Spleen (tissue), 7 donors: ENCODE measurements at regions not wholly inside any gene's neighbourhood (a gene's known extent, or its start where the extent isn't known, plus 50 kb on each side); places are given as distances from the start of the nearest gene placed in this dataset.

ENCODE experiments used
- POLR2A ChIP-seq, 3 donors: fragments of 450-650 bp; IDR thresholded peaks; one replicate each; pipeline ENCODE4 v1.5.1; 2017; ENCODE audit warnings: antibody characterized with exemption in 3 of 3, mild to moderate bottlenecking in 1 of 3
- TF ChIP-seq, protein P1 (sequence below), 11 experiments: fragments of 200-600 bp in 7 of 11; fragments of 450-650 bp in 4 of 11; sonication (generic) in 4 of 11; IDR thresholded peaks in 8 of 11; conservative IDR thresholded peaks in 3 of 11; 1 replicate in 7 of 11; 2 replicates in 4 of 11; pipeline versions ENCODE4 v1.4.0 to v1.8.0; 2016 to 2021; ENCODE audit warnings: antibody characterized with exemption in 11 of 11, inconsistent platforms in 4 of 11, mild to moderate bottlenecking in 1 of 11
- donor health status: DM: no; HTN: no; CAD: no; lungs with moderate emphysema.
- donor health status: DM: no; HTN: no; CAD: no.
- donor health status: DM: no; HTN: no; CAD: no.

DNA sequence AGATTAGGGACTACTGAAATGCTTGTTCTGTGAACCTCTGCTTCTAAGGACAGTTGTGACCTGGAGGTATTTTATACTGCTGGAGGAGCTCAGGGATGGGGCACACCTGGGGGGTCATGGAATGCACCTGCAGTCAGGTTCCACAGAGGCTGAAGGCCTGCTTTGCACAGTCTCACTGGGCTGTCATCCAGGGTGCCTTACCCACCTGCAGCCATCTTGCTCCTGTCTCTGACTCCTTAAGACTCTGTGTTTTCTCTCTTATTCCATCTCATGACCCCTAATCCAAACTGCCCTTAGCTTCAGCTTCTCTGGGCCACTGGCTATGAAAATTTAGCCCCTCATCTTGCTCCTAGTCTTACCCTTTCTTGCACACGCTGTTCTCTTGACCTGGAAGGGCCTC lies 127.0 kb upstream of the SNX19 start:
- TF ChIP-seq, protein P1, sequence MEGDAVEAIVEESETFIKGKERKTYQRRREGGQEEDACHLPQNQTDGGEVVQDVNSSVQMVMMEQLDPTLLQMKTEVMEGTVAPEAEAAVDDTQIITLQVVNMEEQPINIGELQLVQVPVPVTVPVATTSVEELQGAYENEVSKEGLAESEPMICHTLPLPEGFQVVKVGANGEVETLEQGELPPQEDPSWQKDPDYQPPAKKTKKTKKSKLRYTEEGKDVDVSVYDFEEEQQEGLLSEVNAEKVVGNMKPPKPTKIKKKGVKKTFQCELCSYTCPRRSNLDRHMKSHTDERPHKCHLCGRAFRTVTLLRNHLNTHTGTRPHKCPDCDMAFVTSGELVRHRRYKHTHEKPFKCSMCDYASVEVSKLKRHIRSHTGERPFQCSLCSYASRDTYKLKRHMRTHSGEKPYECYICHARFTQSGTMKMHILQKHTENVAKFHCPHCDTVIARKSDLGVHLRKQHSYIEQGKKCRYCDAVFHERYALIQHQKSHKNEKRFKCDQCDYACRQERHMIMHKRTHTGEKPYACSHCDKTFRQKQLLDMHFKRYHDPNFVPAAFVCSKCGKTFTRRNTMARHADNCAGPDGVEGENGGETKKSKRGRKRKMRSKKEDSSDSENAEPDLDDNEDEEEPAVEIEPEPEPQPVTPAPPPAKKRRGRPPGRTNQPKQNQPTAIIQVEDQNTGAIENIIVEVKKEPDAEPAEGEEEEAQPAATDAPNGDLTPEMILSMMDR (IDR thresholded peaks at IDR 0.05 in 8 of 11, conservative IDR thresholded peaks at IDR 0.05 in 3 of 11): no peak
- TF ChIP-seq POLR2A (IDR thresholded peaks at IDR 0.05): no peak
